NB4 (cell line): ENCODE measurements at regions not wholly inside any gene's neighbourhood (a gene's known extent, or its start where the extent isn't known, plus 50 kb on each side); places are given as distances from the start of the nearest gene placed in this dataset.

Experiments
- DNase-seq: peaks from one replicate; pipeline ENCODE4 v3.0.0; 2010; ENCODE audit warnings: low read depth
- H3K4me3 ChIP-seq: one replicate; pipeline ENCODE4 v1.5.1; 2011; ENCODE audit warnings: mild to moderate bottlenecking, low read depth, low read length, moderate library complexity
- MAX ChIP-seq: IDR thresholded peaks from 2 replicates; pipeline ENCODE4 v1.6.1; 2011; ENCODE audit warnings: low read depth, low read length
- MYC ChIP-seq: IDR thresholded peaks from 2 replicates; pipeline ENCODE4 v1.6.1; 2011; ENCODE audit warnings: low read depth, low read length
- POLR2A ChIP-seq: IDR thresholded peaks from 2 replicates; pipeline ENCODE4 v1.6.1; 2011; ENCODE audit warnings: mild to moderate bottlenecking; ENCODE audit not compliant: insufficient read length; ENCODE audit errors: extremely low read depth
- TF ChIP-seq, protein P1 (sequence below): IDR thresholded peaks from one replicate; pipeline ENCODE4 v1.5.1; 2012; ENCODE audit warnings: low read depth, low read length

DNA sequence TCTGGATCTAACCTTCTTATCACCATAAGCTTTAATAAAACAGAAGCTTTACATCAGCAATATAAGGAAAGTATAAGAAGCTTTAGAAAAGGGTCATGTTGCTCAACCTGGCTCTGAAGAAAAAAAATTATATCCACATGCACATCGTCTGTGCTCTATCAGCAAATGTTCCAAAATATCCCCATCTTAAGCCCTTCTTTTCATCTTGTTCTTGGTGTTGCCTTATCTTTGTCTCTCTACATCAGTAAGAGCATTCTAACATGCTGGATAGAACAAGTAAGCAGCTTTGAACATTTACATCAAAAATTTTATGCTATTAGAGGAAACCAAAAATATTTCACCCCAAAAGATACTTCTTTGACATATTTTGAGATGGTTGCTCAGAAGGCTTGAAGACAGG is 157.8 kb upstream of the SNX7 start:
- TF ChIP-seq POLR2A (no peak), MAX (no peak), MYC (no peak)
- TF ChIP-seq, protein P1, sequence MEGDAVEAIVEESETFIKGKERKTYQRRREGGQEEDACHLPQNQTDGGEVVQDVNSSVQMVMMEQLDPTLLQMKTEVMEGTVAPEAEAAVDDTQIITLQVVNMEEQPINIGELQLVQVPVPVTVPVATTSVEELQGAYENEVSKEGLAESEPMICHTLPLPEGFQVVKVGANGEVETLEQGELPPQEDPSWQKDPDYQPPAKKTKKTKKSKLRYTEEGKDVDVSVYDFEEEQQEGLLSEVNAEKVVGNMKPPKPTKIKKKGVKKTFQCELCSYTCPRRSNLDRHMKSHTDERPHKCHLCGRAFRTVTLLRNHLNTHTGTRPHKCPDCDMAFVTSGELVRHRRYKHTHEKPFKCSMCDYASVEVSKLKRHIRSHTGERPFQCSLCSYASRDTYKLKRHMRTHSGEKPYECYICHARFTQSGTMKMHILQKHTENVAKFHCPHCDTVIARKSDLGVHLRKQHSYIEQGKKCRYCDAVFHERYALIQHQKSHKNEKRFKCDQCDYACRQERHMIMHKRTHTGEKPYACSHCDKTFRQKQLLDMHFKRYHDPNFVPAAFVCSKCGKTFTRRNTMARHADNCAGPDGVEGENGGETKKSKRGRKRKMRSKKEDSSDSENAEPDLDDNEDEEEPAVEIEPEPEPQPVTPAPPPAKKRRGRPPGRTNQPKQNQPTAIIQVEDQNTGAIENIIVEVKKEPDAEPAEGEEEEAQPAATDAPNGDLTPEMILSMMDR = no peak
- no peak for DNase-seq
- H3K4me3 ChIP-seq = no peak overlapping the region

DNA sequence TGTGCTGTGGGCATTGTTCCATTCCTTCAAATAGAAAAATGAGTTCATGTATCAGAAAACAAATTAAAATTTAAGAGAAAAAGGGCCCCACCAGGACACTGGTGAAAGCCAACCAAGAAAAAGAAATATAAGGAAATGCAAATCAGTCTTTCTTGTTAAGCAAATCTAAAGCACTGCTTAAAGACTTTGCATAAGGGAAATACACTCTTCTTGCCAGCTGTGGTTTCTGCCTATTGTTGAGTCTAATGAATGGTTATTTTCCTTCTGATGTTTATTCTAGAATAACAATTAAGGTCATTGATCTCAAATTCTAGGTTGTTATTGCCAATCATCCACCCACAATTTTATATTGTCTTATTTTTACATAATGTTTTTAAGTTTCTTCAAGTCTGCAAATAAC is 158.6 kb upstream of the SNX7 start:
- no peak for DNase-seq
- TF ChIP-seq, protein P1 = no peak
- no peak for TF ChIP-seq MYC
- no peak overlapping the region for H3K4me3 ChIP-seq

DNA sequence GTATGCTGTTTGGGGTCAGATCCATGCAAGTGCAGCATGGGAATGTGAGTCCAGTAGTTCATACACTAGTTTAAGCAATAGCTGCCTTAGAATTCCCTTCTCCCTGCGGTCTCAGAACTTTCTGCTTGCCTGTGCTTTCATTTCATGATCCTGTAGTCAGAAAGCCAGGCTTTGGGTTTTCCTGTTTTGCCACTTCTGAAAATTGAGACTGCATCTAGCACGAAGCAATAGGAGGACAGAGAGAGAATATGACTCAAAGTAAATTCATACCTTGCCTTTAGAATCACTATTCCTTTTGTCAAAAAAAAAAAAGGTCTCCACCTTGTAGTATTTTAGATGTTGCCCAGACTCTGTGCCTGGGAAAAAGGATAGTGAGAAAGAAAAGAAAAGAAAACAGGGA is 161.2 kb upstream of the SNX7 start:
- TF ChIP-seq POLR2A = no peak
- TF ChIP-seq MAX = no peak
- TF ChIP-seq MYC = no peak
- TF ChIP-seq, protein P1 = no peak
- DNase-seq = no peak
- no peak overlapping the region for H3K4me3 ChIP-seq

DNA sequence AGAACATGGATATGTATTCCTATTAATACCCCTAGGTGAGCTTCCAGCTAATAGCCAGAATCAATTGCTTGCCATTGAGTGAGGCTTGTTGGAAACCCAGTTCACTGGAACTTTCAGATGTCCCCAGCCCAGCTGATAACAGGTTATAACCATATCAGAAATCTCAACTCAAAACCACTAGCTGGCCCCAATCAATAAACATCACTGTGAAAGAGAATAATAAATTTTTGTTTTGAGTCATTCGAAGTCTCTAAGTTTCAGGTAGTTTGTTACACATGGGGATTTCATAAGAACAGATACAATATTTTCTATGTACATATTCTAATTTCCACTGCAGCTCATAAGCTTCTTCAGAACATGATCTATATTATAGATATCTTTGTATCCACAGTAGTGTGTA is 162.9 kb upstream of the SNX7 start:
- TF ChIP-seq MAX (no peak), MYC (no peak), POLR2A (no peak)
- TF ChIP-seq, protein P1 = no peak
- no peak overlapping the region for H3K4me3 ChIP-seq
- no peak for DNase-seq

- DNase-seq = no peak
- no peak overlapping the region for H3K4me3 ChIP-seq
- TF ChIP-seq, protein P1 = no peak
- TF ChIP-seq MAX = no peak
- TF ChIP-seq POLR2A = no peak
- no peak for TF ChIP-seq MYC
Observed at GRCh38 chr1:98497497-98497896, 164.0 kb upstream of the SNX7 start.

GRCh38 chr1:98496256-98496995 is 165.1 kb upstream of the SNX7 start:
- no peak overlapping the region for H3K4me3 ChIP-seq
- no peak for TF ChIP-seq MYC
- TF ChIP-seq, protein P1 = no peak
- TF ChIP-seq MAX = no peak
- no peak for TF ChIP-seq POLR2A
- no peak for DNase-seq
